ENCODE measurements at regions not wholly inside any gene's neighbourhood (a gene's known extent, or its start where the extent isn't known, plus 50 kb on each side); places are given as distances from the start of the nearest gene placed in this dataset.
"Not testable (repeated sequence)": the region's sequence is repeated elsewhere in the genome, so short reads cannot be mapped to it uniquely, and the experiment has no call there.

GRCh38 chr3:186444974-186445373 is 82.9 kb upstream of the DGKG start:
- ChIA-PET CTCF (interaction anchor here (0.6 to 1.6 kb wide), 2 partner anchors 11 to 468 kb away, joined by 3 to 4 read pairs; no protein-coding TSS in a partner anchor), POLR2A (no interaction called here)
- Histone ChIP-seq H3K27me3 (ENCODE audit: control insufficient read depth, insufficient read depth, low read length) (peaks cover 7% of the 10 kb centered on the region), H3K4me3 (ENCODE audit: low read depth, low read length) (no peak overlapping the region), H3K36me3 (ENCODE audit: control insufficient read depth, insufficient read depth, low read length) (no peaks in the 10 kb centered on the region)
- no peak for TF ChIP-seq CTCF (IDR thresholded peaks at IDR 0.05; ENCODE audit: insufficient read depth, low read depth, low read length)
- no peak for DNase-seq (ENCODE audit: low read depth)

GRCh38 chr3:186444288-186444687 is 82.3 kb upstream of the DGKG start:
- DNase-seq (ENCODE audit: low read depth) = no peak
- ChIA-PET POLR2A (no interaction called here), CTCF (interaction anchor here (0.6 to 1.6 kb wide), 2 partner anchors 10 to 468 kb away, joined by 3 to 4 read pairs; no protein-coding TSS in a partner anchor)
- Histone ChIP-seq H3K27me3 (ENCODE audit: control insufficient read depth, insufficient read depth, low read length) (peaks cover 7% of the 10 kb centered on the region), H3K36me3 (ENCODE audit: control insufficient read depth, insufficient read depth, low read length) (no peaks in the 10 kb centered on the region), H3K4me3 (ENCODE audit: low read depth, low read length) (no peak overlapping the region)
- no peak for TF ChIP-seq CTCF (IDR thresholded peaks at IDR 0.05; ENCODE audit: insufficient read depth, low read depth, low read length)

GRCh38 chr3:186442979-186443378 is 80.9 kb upstream of the DGKG start:
- H3K27me3 ChIP-seq (ENCODE audit: control insufficient read depth, insufficient read depth, low read length); POLR2A ChIA-PET; H3K36me3 ChIP-seq (ENCODE audit: control insufficient read depth, insufficient read depth, low read length); CTCF ChIA-PET; DNase-seq (ENCODE audit: low read depth); H3K4me3 ChIP-seq (ENCODE audit: low read depth, low read length): not testable (repeated sequence)

- no peak for TF ChIP-seq CTCF (IDR thresholded peaks at IDR 0.05; ENCODE audit: insufficient read depth, low read depth, low read length)
- Histone ChIP-seq H3K36me3 (ENCODE audit: control insufficient read depth, insufficient read depth, low read length) (no peaks in the 10 kb centered on the region), H3K27me3 (ENCODE audit: control insufficient read depth, insufficient read depth, low read length) (peaks cover 1% of the 10 kb centered on the region), H3K4me3 (ENCODE audit: low read depth, low read length) (no peak overlapping the region)
- DNase-seq (ENCODE audit: low read depth) = no peak
- ChIA-PET CTCF (no interaction called here), POLR2A (no interaction called here)
These were observed 80.1 kb upstream of the DGKG start for GRCh38 chr3:186442162-186442561.

- CTCF ChIA-PET = no interaction called here
These were observed 78.9 kb upstream of the DGKG start for GRCh38 chr3:186440891-186441290.

More at GRCh38 chr3:186440891-186441290, 78.9 kb upstream of the DGKG start:
- no peak overlapping the region for H3K4me3 ChIP-seq (ENCODE audit: low read depth, low read length)
- H3K36me3 ChIP-seq (ENCODE audit: control insufficient read depth, insufficient read depth, low read length) = no peaks in the 10 kb centered on the region
- H3K27me3 ChIP-seq (ENCODE audit: control insufficient read depth, insufficient read depth, low read length) = no peaks in the 10 kb centered on the region; the same call in 1 of the 2 replicates
- no peak for TF ChIP-seq CTCF (IDR thresholded peaks at IDR 0.05; ENCODE audit: insufficient read depth, low read depth, low read length)
- no peak for DNase-seq (ENCODE audit: low read depth)
- POLR2A ChIA-PET = no interaction called here

Data from BJ (cell line).